ENCODE measurements at regions not wholly inside any gene's neighbourhood (a gene's known extent, or its start where the extent isn't known, plus 50 kb on each side); places are given as distances from the start of the nearest gene placed in this dataset.

GRCh38 chr3:106241593-106241992, 372.8 kb upstream of the CBLB start:
- TF ChIP-seq ZNF8 (CRISPR knock-in tag; IDR thresholded peaks at IDR 0.05) (no peak), ISL1 (CRISPR knock-in tag; IDR thresholded peaks at IDR 0.05) (no peak), ZNF565 (CRISPR knock-in tag; conservative IDR thresholded peaks at IDR 0.05; ENCODE audit: low read depth) (no peak), CSDC2 (CRISPR knock-in tag; IDR thresholded peaks at IDR 0.05) (no peak), SNAI2 (CRISPR knock-in tag; IDR thresholded peaks at IDR 0.05) (no peak)
- ATAC-seq: no peak

GRCh38 chr3:106242781-106243180, 374.0 kb upstream of the CBLB start:
- ATAC-seq: no peak

GRCh38 chr3:106245400-106245799, 376.6 kb upstream of the CBLB start:
- no peak for TF ChIP-seq ARNTL (CRISPR knock-in tag; IDR thresholded peaks at IDR 0.05; ENCODE audit: borderline replicate concordance, low read depth)
- no peak for TF ChIP-seq CSDC2 (CRISPR knock-in tag; IDR thresholded peaks at IDR 0.05)
- TF ChIP-seq, protein P1, sequence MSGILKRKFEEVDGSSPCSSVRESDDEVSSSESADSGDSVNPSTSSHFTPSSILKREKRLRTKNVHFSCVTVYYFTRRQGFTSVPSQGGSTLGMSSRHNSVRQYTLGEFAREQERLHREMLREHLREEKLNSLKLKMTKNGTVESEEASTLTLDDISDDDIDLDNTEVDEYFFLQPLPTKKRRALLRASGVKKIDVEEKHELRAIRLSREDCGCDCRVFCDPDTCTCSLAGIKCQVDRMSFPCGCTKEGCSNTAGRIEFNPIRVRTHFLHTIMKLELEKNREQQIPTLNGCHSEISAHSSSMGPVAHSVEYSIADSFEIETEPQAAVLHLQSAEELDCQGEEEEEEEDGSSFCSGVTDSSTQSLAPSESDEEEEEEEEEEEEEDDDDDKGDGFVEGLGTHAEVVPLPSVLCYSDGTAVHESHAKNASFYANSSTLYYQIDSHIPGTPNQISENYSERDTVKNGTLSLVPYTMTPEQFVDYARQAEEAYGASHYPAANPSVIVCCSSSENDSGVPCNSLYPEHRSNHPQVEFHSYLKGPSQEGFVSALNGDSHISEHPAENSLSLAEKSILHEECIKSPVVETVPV (CRISPR knock-in tag; IDR thresholded peaks at IDR 0.05): no peak
- TF ChIP-seq, protein P2, sequence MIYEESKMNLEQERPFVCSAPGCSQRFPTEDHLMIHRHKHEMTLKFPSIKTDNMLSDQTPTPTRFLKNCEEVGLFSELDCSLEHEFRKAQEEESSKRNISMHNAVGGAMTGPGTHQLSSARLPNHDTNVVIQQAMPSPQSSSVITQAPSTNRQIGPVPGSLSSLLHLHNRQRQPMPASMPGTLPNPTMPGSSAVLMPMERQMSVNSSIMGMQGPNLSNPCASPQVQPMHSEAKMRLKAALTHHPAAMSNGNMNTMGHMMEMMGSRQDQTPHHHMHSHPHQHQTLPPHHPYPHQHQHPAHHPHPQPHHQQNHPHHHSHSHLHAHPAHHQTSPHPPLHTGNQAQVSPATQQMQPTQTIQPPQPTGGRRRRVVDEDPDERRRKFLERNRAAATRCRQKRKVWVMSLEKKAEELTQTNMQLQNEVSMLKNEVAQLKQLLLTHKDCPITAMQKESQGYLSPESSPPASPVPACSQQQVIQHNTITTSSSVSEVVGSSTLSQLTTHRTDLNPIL (CRISPR knock-in tag; IDR thresholded peaks at IDR 0.05; ENCODE audit: low read depth): no peak
- no peak for TF ChIP-seq ZFP30 (CRISPR knock-in tag; IDR thresholded peaks at IDR 0.05)
- no peak for TF ChIP-seq SNAI2 (CRISPR knock-in tag; IDR thresholded peaks at IDR 0.05)
- no peak for TF ChIP-seq OSR1 (CRISPR knock-in tag; IDR thresholded peaks at IDR 0.05)
- no peak for TF ChIP-seq ZNF8 (CRISPR knock-in tag; IDR thresholded peaks at IDR 0.05)
- TF ChIP-seq RARB (CRISPR knock-in tag; IDR thresholded peaks at IDR 0.05): no peak
- TF ChIP-seq TCF4 (CRISPR knock-in tag; IDR thresholded peaks at IDR 0.05; ENCODE audit: borderline replicate concordance): no peak
- no peak for ATAC-seq

More at GRCh38 chr3:106242781-106243180, 374.0 kb upstream of the CBLB start:
- TF ChIP-seq ARNTL (CRISPR knock-in tag; IDR thresholded peaks at IDR 0.05; ENCODE audit: borderline replicate concordance, low read depth) (no peak), ISL1 (CRISPR knock-in tag; IDR thresholded peaks at IDR 0.05) (no peak), TOX (CRISPR knock-in tag; IDR thresholded peaks at IDR 0.05; ENCODE audit: borderline replicate concordance) (no peak), PPARA (CRISPR knock-in tag; IDR thresholded peaks at IDR 0.05; ENCODE audit: borderline replicate concordance) (no peak), OSR1 (CRISPR knock-in tag; IDR thresholded peaks at IDR 0.05) (no peak), BACH2 (CRISPR knock-in tag; IDR thresholded peaks at IDR 0.05; ENCODE audit: borderline replicate concordance) (no peak), GLIS3 (CRISPR knock-in tag; IDR thresholded peaks at IDR 0.05) (no peak), ZNF8 (CRISPR knock-in tag; IDR thresholded peaks at IDR 0.05) (no peak), TCF4 (CRISPR knock-in tag; IDR thresholded peaks at IDR 0.05; ENCODE audit: borderline replicate concordance) (no peak), ZNF565 (CRISPR knock-in tag; conservative IDR thresholded peaks at IDR 0.05; ENCODE audit: low read depth) (no peak), ESRRG (CRISPR knock-in tag; IDR thresholded peaks at IDR 0.05) (no peak)
- TF ChIP-seq, protein P2 (CRISPR knock-in tag; IDR thresholded peaks at IDR 0.05; ENCODE audit: low read depth): no peak
- TF ChIP-seq, protein P3, sequence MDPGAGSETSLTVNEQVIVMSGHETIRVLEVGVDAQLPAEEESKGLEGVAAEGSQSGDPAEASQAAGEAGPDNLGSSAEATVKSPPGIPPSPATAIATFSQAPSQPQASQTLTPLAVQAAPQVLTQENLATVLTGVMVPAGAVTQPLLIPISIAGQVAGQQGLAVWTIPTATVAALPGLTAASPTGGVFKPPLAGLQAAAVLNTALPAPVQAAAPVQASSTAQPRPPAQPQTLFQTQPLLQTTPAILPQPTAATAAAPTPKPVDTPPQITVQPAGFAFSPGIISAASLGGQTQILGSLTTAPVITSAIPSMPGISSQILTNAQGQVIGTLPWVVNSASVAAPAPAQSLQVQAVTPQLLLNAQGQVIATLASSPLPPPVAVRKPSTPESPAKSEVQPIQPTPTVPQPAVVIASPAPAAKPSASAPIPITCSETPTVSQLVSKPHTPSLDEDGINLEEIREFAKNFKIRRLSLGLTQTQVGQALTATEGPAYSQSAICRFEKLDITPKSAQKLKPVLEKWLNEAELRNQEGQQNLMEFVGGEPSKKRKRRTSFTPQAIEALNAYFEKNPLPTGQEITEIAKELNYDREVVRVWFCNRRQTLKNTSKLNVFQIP (CRISPR knock-in tag; IDR thresholded peaks at IDR 0.05; ENCODE audit: borderline replicate concordance, low read depth): no peak
- TF ChIP-seq, protein P4, sequence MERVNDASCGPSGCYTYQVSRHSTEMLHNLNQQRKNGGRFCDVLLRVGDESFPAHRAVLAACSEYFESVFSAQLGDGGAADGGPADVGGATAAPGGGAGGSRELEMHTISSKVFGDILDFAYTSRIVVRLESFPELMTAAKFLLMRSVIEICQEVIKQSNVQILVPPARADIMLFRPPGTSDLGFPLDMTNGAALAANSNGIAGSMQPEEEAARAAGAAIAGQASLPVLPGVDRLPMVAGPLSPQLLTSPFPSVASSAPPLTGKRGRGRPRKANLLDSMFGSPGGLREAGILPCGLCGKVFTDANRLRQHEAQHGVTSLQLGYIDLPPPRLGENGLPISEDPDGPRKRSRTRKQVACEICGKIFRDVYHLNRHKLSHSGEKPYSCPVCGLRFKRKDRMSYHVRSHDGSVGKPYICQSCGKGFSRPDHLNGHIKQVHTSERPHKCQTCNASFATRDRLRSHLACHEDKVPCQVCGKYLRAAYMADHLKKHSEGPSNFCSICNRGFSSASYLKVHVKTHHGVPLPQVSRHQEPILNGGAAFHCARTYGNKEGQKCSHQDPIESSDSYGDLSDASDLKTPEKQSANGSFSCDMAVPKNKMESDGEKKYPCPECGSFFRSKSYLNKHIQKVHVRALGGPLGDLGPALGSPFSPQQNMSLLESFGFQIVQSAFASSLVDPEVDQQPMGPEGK (CRISPR knock-in tag; IDR thresholded peaks at IDR 0.05; ENCODE audit: borderline replicate concordance): no peak
- TF ChIP-seq, protein P1 (CRISPR knock-in tag; IDR thresholded peaks at IDR 0.05): no peak

Measured in SK-N-SH treated with all-trans-retinoic acid at 6 μM for 48 hours (cell line).